ENCODE measurements at regions not wholly inside any gene's neighbourhood (a gene's known extent, or its start where the extent isn't known, plus 50 kb on each side); places are given as distances from the start of the nearest gene placed in this dataset.

- no peak for TF ChIP-seq HOXC10 (CRISPR knock-in tag; IDR thresholded peaks at IDR 0.05)
- TF ChIP-seq ZNF132 (tag by site-specific recombination; IDR thresholded peaks at IDR 0.05; ENCODE audit: borderline replicate concordance): no peak
- TF ChIP-seq ZNF23 (tag by site-specific recombination; IDR thresholded peaks at IDR 0.05; ENCODE audit: borderline replicate concordance): no peak
These were observed 212.5 kb upstream of the IER5L start (continued) for GRCh38 chr9:129390541-129390940.

- no peak overlapping the region for H3K4me3 ChIP-seq (ENCODE audit: low read depth, low read length)
- no peaks in the 10 kb centered on the region for H3K9me3 ChIP-seq (ENCODE audit: control insufficient read depth, insufficient read depth, low read depth, low read length)
- TF ChIP-seq REST (tag by site-specific recombination; IDR thresholded peaks at IDR 0.05) (peak; percentile 76), ZNF133 (tag by site-specific recombination; IDR thresholded peaks at IDR 0.05) (no peak), PBX3 (CRISPR knock-in tag; IDR thresholded peaks at IDR 0.05) (no peak)
- POLR2A ChIA-PET: no interaction called here
- no peaks in the 10 kb centered on the region for H3K36me3 ChIP-seq (ENCODE audit: control insufficient read depth in 2 of 2, insufficient read depth in 1 of 2, low read length in 2 of 2)
- CTCF ChIA-PET: interaction anchor here (0.6 kb wide), 1 partner anchor 54 kb away, joined by 4 read pairs; no protein-coding TSS in a partner anchor
- H3K27ac ChIP-seq (ENCODE audit: extremely low read depth, low read depth, low read length): no peak overlapping the region
- no peaks in the 10 kb centered on the region for H3K4me1 ChIP-seq (ENCODE audit: control insufficient read depth, insufficient read depth, low read length)
These were observed 209.8 kb upstream of the IER5L start for GRCh38 chr9:129387822-129388221.

GRCh38 chr9:129386812-129387177 lies 208.7 kb upstream of the IER5L start:
- no peaks in the 10 kb centered on the region for H3K4me1 ChIP-seq (ENCODE audit: control insufficient read depth, insufficient read depth, low read length)
- POLR2A ChIA-PET: interaction anchor here (0.6 kb wide), 1 partner anchor 674 kb away, joined by 3 read pairs; no protein-coding TSS in a partner anchor
- no peak overlapping the region for H3K27ac ChIP-seq (ENCODE audit: extremely low read depth, low read depth, low read length)
- no peaks in the 10 kb centered on the region for H3K9me3 ChIP-seq (ENCODE audit: control insufficient read depth, insufficient read depth, low read depth, low read length)
- H3K4me3 ChIP-seq (ENCODE audit: low read depth, low read length): no peak overlapping the region
- CTCF ChIA-PET: interaction anchor here (0.7 kb wide), 1 partner anchor 16 kb away, joined by 3 read pairs; no protein-coding TSS in a partner anchor
- H3K36me3 ChIP-seq (ENCODE audit: control insufficient read depth in 2 of 2, insufficient read depth in 1 of 2, low read length in 2 of 2): no peaks in the 10 kb centered on the region
- TF ChIP-seq ZNF214 (tag by site-specific recombination; IDR thresholded peaks at IDR 0.05; ENCODE audit: borderline replicate concordance): no peak
- no peak for TF ChIP-seq ZNF629 (tag by site-specific recombination; IDR thresholded peaks at IDR 0.05)
- no peak for TF ChIP-seq YY1 (tag by site-specific recombination; IDR thresholded peaks at IDR 0.05)
- TF ChIP-seq ZNF266 (tag by site-specific recombination; IDR thresholded peaks at IDR 0.05; ENCODE audit: low read depth): no peak
- TF ChIP-seq ZBTB21 (tag by site-specific recombination; IDR thresholded peaks at IDR 0.05): no peak
- TF ChIP-seq ZNF555 (tag by site-specific recombination; conservative IDR thresholded peaks at IDR 0.05): no peak
- no peak for TF ChIP-seq ELK4 (IDR thresholded peaks at IDR 0.05; ENCODE audit: borderline replicate concordance, low read depth, low read length)
- no peak for TF ChIP-seq ZNF311 (tag by site-specific recombination; IDR thresholded peaks at IDR 0.05; ENCODE audit: borderline replicate concordance)
- TF ChIP-seq ZNF433 (tag by site-specific recombination; IDR thresholded peaks at IDR 0.05; ENCODE audit: low read depth): no peak
- TF ChIP-seq ZNF704 (tag by site-specific recombination; IDR thresholded peaks at IDR 0.05): no peak
- TF ChIP-seq ZNF449 (tag by site-specific recombination; IDR thresholded peaks at IDR 0.05): no peak
- no peak for TF ChIP-seq ZNF518A (tag by site-specific recombination; conservative IDR thresholded peaks at IDR 0.05; ENCODE audit: low read depth)
- TF ChIP-seq RBAK (tag by site-specific recombination; IDR thresholded peaks at IDR 0.05): no peak
- no peak for TF ChIP-seq ZNF211 (tag by site-specific recombination; IDR thresholded peaks at IDR 0.05; ENCODE audit: low read depth)
